Astrocyte of the hippocampus (primary cell): ENCODE measurements at regions not wholly inside any gene's neighbourhood (a gene's known extent, or its start where the extent isn't known, plus 50 kb on each side); places are given as distances from the start of the nearest gene placed in this dataset.

Source experiments
- DNase-seq: peaks from one replicate; pipeline ENCODE4 v3.0.0; 2011; ENCODE audit warnings: low read depth, low spot score

- no peak for DNase-seq
These were observed 86.4 kb upstream of the OTOS start for GRCh38 chr2:240226672-240227537.

GRCh38 chr2:240227538-240228428 lies 87.3 kb upstream of the OTOS start:
- DNase-seq = no peak

- DNase-seq = no peak
These were observed 88.5 kb upstream of the OTOS start for GRCh38 chr2:240229005-240229404.

- no peak for DNase-seq
These were observed 89.3 kb upstream of the OTOS start for GRCh38 chr2:240229603-240230235.

GRCh38 chr2:240230291-240230931 lies 90.0 kb upstream of the OTOS start:
- DNase-seq = no peak

GRCh38 chr2:240231838-240232244 lies 91.4 kb upstream of the OTOS start:
- DNase-seq = no peak

GRCh38 chr2:240232264-240232915 lies 91.9 kb upstream of the OTOS start:
- no peak for DNase-seq

GRCh38 chr2:240232961-240233884 lies 92.8 kb upstream of the OTOS start:
- peak; percentile 92 for DNase-seq

- no peak for DNase-seq
These were observed 93.5 kb upstream of the OTOS start for GRCh38 chr2:240233885-240234502.

GRCh38 chr2:240234503-240234951 lies 94.1 kb upstream of the OTOS start:
- no peak for DNase-seq

- no peak for DNase-seq
These were observed 94.8 kb upstream of the OTOS start for GRCh38 chr2:240235149-240235803.

GRCh38 chr2:240235811-240236210 lies 95.4 kb upstream of the OTOS start:
- no peak for DNase-seq

- DNase-seq = no peak
These were observed 96.0 kb upstream of the OTOS start for GRCh38 chr2:240236217-240237111.

GRCh38 chr2:240237609-240238174 lies 97.2 kb upstream of the OTOS start:
- peak; percentile 62 for DNase-seq

- no peak for DNase-seq
These were observed 97.7 kb upstream of the OTOS start for GRCh38 chr2:240238201-240238600.

GRCh38 chr2:240238786-240239185 lies 98.3 kb upstream of the OTOS start:
- DNase-seq = no peak

GRCh38 chr2:240239325-240239724 lies 98.9 kb upstream of the OTOS start:
- no peak for DNase-seq
